ENCODE measurements at regions not wholly inside any gene's neighbourhood (a gene's known extent, or its start where the extent isn't known, plus 50 kb on each side); places are given as distances from the start of the nearest gene placed in this dataset.

DNA sequence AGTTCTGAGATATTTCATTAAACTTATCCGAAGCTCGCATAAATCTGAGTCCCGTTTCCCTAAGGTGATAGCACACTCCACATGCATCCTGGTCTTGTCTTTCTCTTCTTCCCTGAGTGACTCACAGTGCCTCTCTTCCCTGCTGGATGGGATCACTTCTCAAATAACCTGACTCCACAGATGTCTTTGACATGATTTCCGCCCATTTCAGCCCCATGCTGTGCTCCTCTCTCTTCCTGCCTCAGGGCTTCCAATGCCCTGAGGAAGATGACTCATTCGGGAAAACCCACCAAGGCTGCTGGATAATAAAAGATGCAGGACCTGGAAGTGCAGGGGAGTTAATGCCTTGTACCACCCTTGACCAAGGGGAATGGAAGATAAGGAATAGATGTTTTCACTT is 441.7 kb upstream of the SOX11 start:
- no peak overlapping the region for H3K4me3 ChIP-seq (ENCODE audit: low read depth, low read length)
- no peak for DNase-seq (ENCODE audit: low read depth, low spot score)
- POLR2A ChIA-PET: no interaction called here

DNA sequence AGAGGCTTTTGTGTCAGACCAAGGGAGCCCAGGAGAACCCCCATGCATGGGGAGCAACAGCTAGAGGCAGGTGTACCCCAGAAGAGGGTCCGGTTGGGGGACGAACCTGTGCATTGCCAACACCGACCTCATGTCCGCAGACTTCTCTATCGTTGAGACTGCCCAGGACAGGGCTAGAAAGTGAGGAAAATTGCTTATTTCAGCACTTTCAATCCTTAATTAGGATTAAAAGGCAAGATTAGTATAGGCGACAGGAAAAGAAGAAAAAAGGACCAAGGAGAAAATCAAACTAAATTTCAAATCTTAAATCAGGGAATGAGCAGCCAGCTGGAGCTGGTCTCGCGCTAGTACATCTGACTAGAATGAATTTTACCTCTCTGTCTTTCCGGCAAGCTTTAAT is 438.9 kb upstream of the SOX11 start:
- CTCF ChIA-PET: no interaction called here
- H3K4me3 ChIP-seq (ENCODE audit: low read depth, low read length): no peak overlapping the region
- TF ChIP-seq, protein P1, sequence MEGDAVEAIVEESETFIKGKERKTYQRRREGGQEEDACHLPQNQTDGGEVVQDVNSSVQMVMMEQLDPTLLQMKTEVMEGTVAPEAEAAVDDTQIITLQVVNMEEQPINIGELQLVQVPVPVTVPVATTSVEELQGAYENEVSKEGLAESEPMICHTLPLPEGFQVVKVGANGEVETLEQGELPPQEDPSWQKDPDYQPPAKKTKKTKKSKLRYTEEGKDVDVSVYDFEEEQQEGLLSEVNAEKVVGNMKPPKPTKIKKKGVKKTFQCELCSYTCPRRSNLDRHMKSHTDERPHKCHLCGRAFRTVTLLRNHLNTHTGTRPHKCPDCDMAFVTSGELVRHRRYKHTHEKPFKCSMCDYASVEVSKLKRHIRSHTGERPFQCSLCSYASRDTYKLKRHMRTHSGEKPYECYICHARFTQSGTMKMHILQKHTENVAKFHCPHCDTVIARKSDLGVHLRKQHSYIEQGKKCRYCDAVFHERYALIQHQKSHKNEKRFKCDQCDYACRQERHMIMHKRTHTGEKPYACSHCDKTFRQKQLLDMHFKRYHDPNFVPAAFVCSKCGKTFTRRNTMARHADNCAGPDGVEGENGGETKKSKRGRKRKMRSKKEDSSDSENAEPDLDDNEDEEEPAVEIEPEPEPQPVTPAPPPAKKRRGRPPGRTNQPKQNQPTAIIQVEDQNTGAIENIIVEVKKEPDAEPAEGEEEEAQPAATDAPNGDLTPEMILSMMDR (IDR thresholded peaks at IDR 0.05; ENCODE audit: insufficient read depth, low read length, missing control alignments): no peak

More for the DNA sequence above, 441.7 kb upstream of the SOX11 start:
- CTCF ChIA-PET: no interaction called here
- TF ChIP-seq, protein P1 (IDR thresholded peaks at IDR 0.05; ENCODE audit: insufficient read depth, low read length, missing control alignments): no peak

DNA sequence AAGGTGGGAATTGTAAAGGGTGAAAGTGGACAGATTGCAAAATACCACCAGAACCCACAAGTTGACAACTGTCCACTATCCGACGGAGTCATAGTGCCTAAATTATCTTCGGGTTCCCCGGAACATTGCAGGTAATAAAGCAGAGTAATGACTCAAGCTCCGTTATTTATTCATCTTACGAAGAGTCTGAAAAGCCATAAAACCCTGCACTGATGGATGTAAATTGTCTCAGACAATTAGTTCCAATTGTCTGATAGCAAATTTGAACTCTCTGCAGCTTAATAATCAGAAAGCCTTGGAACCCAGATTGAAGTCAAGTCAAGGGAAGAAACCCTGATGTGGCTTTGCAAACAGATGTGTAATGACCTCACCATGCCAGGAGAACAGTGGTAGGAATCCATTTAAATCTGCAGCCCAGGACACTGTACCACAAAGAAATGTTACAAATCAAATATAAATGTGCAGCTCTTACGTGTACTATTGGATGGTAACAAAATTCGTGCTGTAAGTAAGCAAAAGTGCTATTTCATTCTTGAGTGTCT is 437.3 kb upstream of the SOX11 start:
- H3K4me3 ChIP-seq (ENCODE audit: low read depth, low read length): no peak overlapping the region
- TF ChIP-seq, protein P1 (IDR thresholded peaks at IDR 0.05; ENCODE audit: insufficient read depth, low read length, missing control alignments): no peak
- ChIA-PET CTCF (no interaction called here), POLR2A (no interaction called here)
- DNase-seq (ENCODE audit: low read depth, low spot score): no peak

More for the DNA sequence above, 438.9 kb upstream of the SOX11 start:
- DNase-seq (ENCODE audit: low read depth, low spot score): no peak
- POLR2A ChIA-PET: no interaction called here

DNA sequence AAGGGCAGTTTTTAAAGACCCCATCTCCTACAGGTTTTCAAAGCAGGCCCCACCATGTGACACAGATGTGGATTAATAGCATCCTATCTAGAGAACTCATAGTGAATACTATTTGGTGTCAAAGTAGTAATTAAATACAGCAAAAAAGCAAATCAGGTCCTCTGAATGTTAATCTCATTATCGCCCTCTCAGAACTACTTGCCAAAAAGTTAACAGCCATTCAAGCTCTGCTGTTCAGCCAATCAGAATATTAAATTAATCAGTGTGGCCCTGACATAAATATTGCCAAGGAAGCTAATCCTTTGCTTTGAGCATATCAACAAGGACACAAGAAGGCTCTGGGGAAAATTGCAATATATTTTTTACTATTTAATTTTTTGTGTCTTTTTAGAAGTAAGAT is 428.9 kb upstream of the SOX11 start:
- POLR2A ChIA-PET: no interaction called here
- no peak for DNase-seq (ENCODE audit: low read depth, low spot score)
- no peak overlapping the region for H3K4me3 ChIP-seq (ENCODE audit: low read depth, low read length)
- CTCF ChIA-PET: no interaction called here
- TF ChIP-seq, protein P1 (IDR thresholded peaks at IDR 0.05; ENCODE audit: insufficient read depth, low read length, missing control alignments): no peak

DNA sequence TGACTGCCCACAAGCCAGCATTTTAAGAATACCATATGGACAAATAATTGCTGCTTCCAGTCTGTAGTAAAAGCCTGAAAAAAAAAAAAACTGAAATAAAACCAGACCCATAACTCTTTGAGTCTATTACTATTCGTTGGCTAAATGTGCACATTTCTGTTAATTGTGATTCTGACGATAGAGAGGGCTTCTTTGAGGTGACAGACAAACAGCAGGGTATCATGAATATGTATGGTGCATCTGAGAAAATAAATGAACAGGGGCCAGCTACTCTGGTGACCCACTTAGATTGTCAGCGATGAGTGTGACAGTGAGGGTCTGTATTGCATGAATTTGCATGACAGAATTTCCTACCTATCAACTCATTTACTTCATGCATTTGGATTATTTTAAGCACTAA is 427.8 kb upstream of the SOX11 start:
- CTCF ChIA-PET: no interaction called here
- DNase-seq (ENCODE audit: low read depth, low spot score): no peak
- TF ChIP-seq, protein P1 (IDR thresholded peaks at IDR 0.05; ENCODE audit: insufficient read depth, low read length, missing control alignments): no peak
- no peak overlapping the region for H3K4me3 ChIP-seq (ENCODE audit: low read depth, low read length)
- POLR2A ChIA-PET: no interaction called here

DNA sequence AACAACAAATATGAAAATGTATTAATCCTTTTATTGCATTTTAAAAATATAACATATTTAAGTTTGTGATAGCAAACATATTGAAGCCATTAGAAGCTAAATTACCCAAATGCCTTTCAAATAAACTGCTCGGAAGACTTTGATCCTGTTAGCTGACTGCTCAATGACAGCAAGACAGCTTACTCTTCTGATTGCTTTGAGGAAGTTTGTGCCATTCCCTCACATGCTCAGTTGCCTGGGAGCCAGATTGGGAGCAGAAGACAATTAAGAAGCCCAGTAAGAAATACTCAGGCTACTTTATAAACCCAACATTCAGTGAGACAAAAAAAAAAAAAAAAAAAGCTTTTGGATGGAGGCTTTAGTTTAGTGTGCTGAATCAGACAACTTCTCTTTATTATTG is 407.1 kb upstream of the SOX11 start:
- TF ChIP-seq, protein P1 (IDR thresholded peaks at IDR 0.05; ENCODE audit: insufficient read depth, low read length, missing control alignments): no peak
- ChIA-PET CTCF (no interaction called here), POLR2A (no interaction called here)
- no peak overlapping the region for H3K4me3 ChIP-seq (ENCODE audit: low read depth, low read length)
- no peak for DNase-seq (ENCODE audit: low read depth, low spot score)

Data from AG04449 (cell line).